Parathyroid adenoma (tissue), 2 donors: ENCODE measurements at regions not wholly inside any gene's neighbourhood (a gene's known extent, or its start where the extent isn't known, plus 50 kb on each side); places are given as distances from the start of the nearest gene placed in this dataset.

Source experiments
- H2AFZ ChIP-seq: fragments of 300-600 bp; sonication (generic); one replicate; pipeline ENCODE4 v1.7.0; 2017; ENCODE audit warnings: antibody characterized with exemption, mild to moderate bottlenecking
- H3K27ac ChIP-seq: fragments of 300-600 bp; sonication (generic); one replicate; pipeline ENCODE4 v1.7.0; 2017
- H3K27me3 ChIP-seq: fragments of 300-600 bp; sonication (generic); one replicate; pipeline ENCODE4 v1.7.0; 2017; ENCODE audit warnings: low read length; ENCODE audit not compliant: control insufficient read depth, insufficient read depth
- H3K36me3 ChIP-seq: fragments of 300-600 bp; sonication (generic); one replicate; pipeline ENCODE4 v1.7.0; 2017; ENCODE audit warnings: low read length; ENCODE audit not compliant: control insufficient read depth, insufficient read depth
- H3K4me1 ChIP-seq: fragments of 300-600 bp; sonication (generic); one replicate; pipeline ENCODE4 v1.7.0; 2017; ENCODE audit warnings: control low read depth
- H3K4me2 ChIP-seq: fragments of 300-600 bp; sonication (generic); one replicate; pipeline ENCODE4 v1.7.0; 2017; ENCODE audit warnings: low read length
- H3K4me3 ChIP-seq: fragments of 300-600 bp; sonication (generic); one replicate; pipeline ENCODE4 v1.7.0; 2017; ENCODE audit warnings: low read depth, low read length
- H3K79me2 ChIP-seq: fragments of 300-600 bp; sonication (generic); one replicate; pipeline ENCODE4 v1.7.0; 2017; ENCODE audit warnings: control low read depth
- H3K9ac ChIP-seq: fragments of 300-600 bp; sonication (generic); one replicate; pipeline ENCODE4 v1.7.0; 2017; ENCODE audit warnings: mild to moderate bottlenecking
- H3K9me3 ChIP-seq: fragments of 300-600 bp; sonication (generic); one replicate; pipeline ENCODE4 v1.7.0; 2017; ENCODE audit warnings: low read length; ENCODE audit not compliant: control insufficient read depth
- CTCF ChIP-seq: fragments of 300-600 bp; sonication (generic); IDR thresholded peaks from one replicate; pipeline ENCODE4 v1.7.0; 2017; ENCODE audit warnings: antibody characterized with exemption, mild to moderate bottlenecking
- donor health status: primary hyperparathyroidism.

- Histone ChIP-seq H3K4me2 (no peak overlapping the region), H3K9ac (no peak overlapping the region), H3K36me3 (no peaks in the 10 kb centered on the region), H3K9me3 (no peaks in the 10 kb centered on the region), H2AFZ (no peak overlapping the region), H3K79me2 (no peaks in the 10 kb centered on the region), H3K27me3 (no peaks in the 10 kb centered on the region), H3K4me1 (no peaks in the 10 kb centered on the region), H3K4me3 (no peak overlapping the region), H3K27ac (no peak overlapping the region)
- no peak for TF ChIP-seq CTCF
These were observed 202.5 kb upstream of the PBX1 start for GRCh38 chr1:164356511-164356910.

- Histone ChIP-seq H3K4me1 (no peaks in the 10 kb centered on the region), H3K4me3 (no peak overlapping the region), H3K79me2 (no peaks in the 10 kb centered on the region), H3K36me3 (no peaks in the 10 kb centered on the region), H2AFZ (no peak overlapping the region), H3K9me3 (no peaks in the 10 kb centered on the region), H3K27ac (no peak overlapping the region), H3K4me2 (no peak overlapping the region), H3K9ac (no peak overlapping the region), H3K27me3 (no peaks in the 10 kb centered on the region)
- TF ChIP-seq CTCF, result no peak
These were observed 198.7 kb upstream of the PBX1 start for GRCh38 chr1:164360265-164360664.

GRCh38 chr1:164361927-164362326, 197.1 kb upstream of the PBX1 start:
- Histone ChIP-seq H3K79me2 (no peaks in the 10 kb centered on the region), H2AFZ (no peak overlapping the region), H3K4me3 (no peak overlapping the region), H3K27me3 (no peaks in the 10 kb centered on the region), H3K27ac (no peak overlapping the region), H3K4me1 (no peaks in the 10 kb centered on the region), H3K9ac (no peak overlapping the region), H3K4me2 (no peak overlapping the region), H3K36me3 (no peaks in the 10 kb centered on the region), H3K9me3 (no peaks in the 10 kb centered on the region)
- TF ChIP-seq CTCF, result no peak

GRCh38 chr1:164363980-164364379, 195.0 kb upstream of the PBX1 start:
- H3K4me1 ChIP-seq, result no peaks in the 10 kb centered on the region
- H3K79me2 ChIP-seq, result no peaks in the 10 kb centered on the region
- no peaks in the 10 kb centered on the region for H3K9me3 ChIP-seq
- H3K4me2 ChIP-seq, result no peak overlapping the region
- H3K36me3 ChIP-seq, result no peaks in the 10 kb centered on the region
- H3K27me3 ChIP-seq, result no peaks in the 10 kb centered on the region
- no peak overlapping the region for H2AFZ ChIP-seq
- no peak overlapping the region for H3K4me3 ChIP-seq
- no peak overlapping the region for H3K9ac ChIP-seq
- no peak for TF ChIP-seq CTCF
- no peak overlapping the region for H3K27ac ChIP-seq

GRCh38 chr1:164366014-164366413, 193.0 kb upstream of the PBX1 start:
- TF ChIP-seq CTCF, result no peak
- H3K9ac ChIP-seq, result no peak overlapping the region
- no peaks in the 10 kb centered on the region for H3K36me3 ChIP-seq
- no peak overlapping the region for H3K27ac ChIP-seq
- no peak overlapping the region for H2AFZ ChIP-seq
- H3K9me3 ChIP-seq, result no peaks in the 10 kb centered on the region
- H3K4me2 ChIP-seq, result no peak overlapping the region
- no peaks in the 10 kb centered on the region for H3K4me1 ChIP-seq
- no peaks in the 10 kb centered on the region for H3K79me2 ChIP-seq
- no peak overlapping the region for H3K4me3 ChIP-seq
- H3K27me3 ChIP-seq, result no peaks in the 10 kb centered on the region
